Testis (tissue), 2 donors: ENCODE measurements at regions not wholly inside any gene's neighbourhood (a gene's known extent, or its start where the extent isn't known, plus 50 kb on each side); places are given as distances from the start of the nearest gene placed in this dataset.

Source experiments
- DNase-seq: peaks from one replicate; pipeline ENCODE4 v3.0.0-alpha.2; 2019
- H3K27ac ChIP-seq, 2 donors: fragments of 200-600 bp; sonication (generic); one replicate each; pipeline ENCODE4 v1.5.1; 2019
- H3K27me3 ChIP-seq: fragments of 200-600 bp; sonication (generic); one replicate; pipeline ENCODE4 v1.5.1; 2019
- H3K36me3 ChIP-seq: fragments of 200-600 bp; sonication (generic); one replicate; pipeline ENCODE4 v1.5.1; 2017; ENCODE audit warnings: low read depth; ENCODE audit errors: missing control alignments
- H3K4me1 ChIP-seq: fragments of 200-600 bp; sonication (generic); one replicate; pipeline ENCODE4 v1.5.1; 2019
- H3K4me3 ChIP-seq, 2 donors: fragments of 200-600 bp; sonication (generic); one replicate each; pipeline ENCODE4 v1.5.1; 2017 to 2019
- H3K9me3 ChIP-seq: fragments of 200-600 bp; sonication (generic); one replicate; pipeline ENCODE4 v1.5.1; 2017
- POLR2A ChIP-seq: fragments of 450-650 bp; IDR thresholded peaks from one replicate; pipeline ENCODE4 v1.6.1; 2017; ENCODE audit warnings: antibody characterized with exemption, mild to moderate bottlenecking, moderate library complexity
- WGBS, 2 donors: methylation state at CpG; one replicate each; pipeline ENCODE4 v1.1.5; 2018; 5-methylcytosine and 5-hydroxymethylcytosine counted together
- intact Hi-C: fragments of 100-400 bp; cut with DNase I; formaldehyde crosslinking; loops from one replicate; pipeline ENCODE4 v1.15.1; 2023; ENCODE audit warnings: low total_unique reads
- TF ChIP-seq, protein P1 (sequence below), 3 experiments: fragments of 450-650 bp in 2 of 3; fragments of 200-600 bp in 1 of 3; sonication (generic) in 1 of 3; IDR thresholded peaks; one replicate each; pipeline ENCODE4 v1.5.1; 2016 to 2019; ENCODE audit warnings: antibody characterized with exemption in 3 of 3, mild to moderate bottlenecking in 2 of 3, moderate library complexity in 1 of 3

DNA sequence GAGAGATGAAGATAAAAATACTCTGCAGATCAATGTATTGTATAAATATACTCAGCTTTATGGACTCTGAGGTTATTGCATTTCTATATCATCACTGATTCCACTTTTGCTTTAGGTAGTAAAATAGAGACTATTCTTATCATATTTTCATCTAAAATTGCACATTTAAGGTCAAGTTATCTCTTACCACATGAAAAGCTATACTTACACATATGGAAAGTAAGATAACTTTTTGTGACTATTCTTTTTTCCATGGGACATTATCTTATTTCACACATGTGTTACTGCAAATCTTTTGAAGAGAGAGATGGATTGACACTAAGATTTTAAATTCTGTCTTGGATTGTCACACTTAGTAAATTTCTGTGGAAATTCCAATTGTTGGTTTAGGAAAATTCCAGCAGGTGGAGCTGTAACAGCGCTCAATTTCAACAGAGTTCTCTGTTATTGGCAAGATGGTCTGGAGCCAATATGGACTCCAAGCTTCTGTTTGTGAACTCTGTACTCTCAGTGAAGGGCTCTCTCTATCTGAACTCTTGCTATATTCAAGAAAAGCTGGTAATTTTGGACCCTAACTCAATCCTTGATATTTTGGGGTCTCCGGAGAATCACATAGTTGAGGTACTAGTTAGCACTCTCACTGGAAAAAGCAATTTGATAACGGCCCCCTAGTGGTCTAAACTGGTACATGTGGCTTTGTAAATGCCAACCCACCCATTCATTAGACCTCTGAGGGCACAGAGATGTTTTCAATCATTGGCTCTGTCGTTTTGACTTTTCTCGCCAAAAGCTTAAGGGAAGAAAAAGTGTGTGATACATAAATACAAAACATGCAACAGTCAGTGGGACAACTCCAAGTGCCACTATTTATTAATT lies 429.7 kb downstream of the ETS1 start:
- Histone ChIP-seq H3K27me3 (no peaks in the 10 kb centered on the region), H3K27ac (no peak overlapping the region), H3K9me3 (no peaks in the 10 kb centered on the region), H3K36me3 (no peaks in the 10 kb centered on the region), H3K4me1 (no peaks in the 10 kb centered on the region), H3K4me3 (no peak overlapping the region)
- 15 to 28% methylated on average over 5 of the region's 5 CpGs for WGBS, 2 donors
- peak; percentile 76 for DNase-seq
- TF ChIP-seq POLR2A: no peak
- TF ChIP-seq, protein P1, sequence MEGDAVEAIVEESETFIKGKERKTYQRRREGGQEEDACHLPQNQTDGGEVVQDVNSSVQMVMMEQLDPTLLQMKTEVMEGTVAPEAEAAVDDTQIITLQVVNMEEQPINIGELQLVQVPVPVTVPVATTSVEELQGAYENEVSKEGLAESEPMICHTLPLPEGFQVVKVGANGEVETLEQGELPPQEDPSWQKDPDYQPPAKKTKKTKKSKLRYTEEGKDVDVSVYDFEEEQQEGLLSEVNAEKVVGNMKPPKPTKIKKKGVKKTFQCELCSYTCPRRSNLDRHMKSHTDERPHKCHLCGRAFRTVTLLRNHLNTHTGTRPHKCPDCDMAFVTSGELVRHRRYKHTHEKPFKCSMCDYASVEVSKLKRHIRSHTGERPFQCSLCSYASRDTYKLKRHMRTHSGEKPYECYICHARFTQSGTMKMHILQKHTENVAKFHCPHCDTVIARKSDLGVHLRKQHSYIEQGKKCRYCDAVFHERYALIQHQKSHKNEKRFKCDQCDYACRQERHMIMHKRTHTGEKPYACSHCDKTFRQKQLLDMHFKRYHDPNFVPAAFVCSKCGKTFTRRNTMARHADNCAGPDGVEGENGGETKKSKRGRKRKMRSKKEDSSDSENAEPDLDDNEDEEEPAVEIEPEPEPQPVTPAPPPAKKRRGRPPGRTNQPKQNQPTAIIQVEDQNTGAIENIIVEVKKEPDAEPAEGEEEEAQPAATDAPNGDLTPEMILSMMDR (IDR thresholded peaks at IDR 0.05): peak; percentile 73 to 94 (median 85)
- intact Hi-C loops: loop anchor here (10.0 kb wide), 1 partner anchor 677 kb away; no protein-coding TSS in a partner anchor

DNA sequence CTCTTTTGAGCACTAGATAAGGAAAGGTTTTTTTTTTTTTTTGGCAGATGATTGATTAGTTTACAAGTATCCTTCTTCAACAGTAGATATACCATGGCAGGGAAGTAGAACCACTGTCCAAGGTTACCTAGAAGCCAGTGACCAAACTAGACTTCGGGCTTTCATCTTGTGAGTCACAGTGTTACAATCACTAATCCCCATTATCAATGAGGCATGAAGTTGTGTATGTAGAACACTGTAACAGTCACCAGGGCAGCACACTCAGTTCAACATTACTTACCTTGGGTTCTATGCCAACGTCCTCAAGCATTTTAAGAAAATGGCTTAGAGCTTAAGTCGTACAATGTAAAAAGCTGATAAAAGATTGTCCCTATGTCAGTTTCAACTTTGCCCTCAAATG lies 430.9 kb downstream of the ETS1 start:
- Histone ChIP-seq H3K27ac (no peak overlapping the region), H3K36me3 (no peaks in the 10 kb centered on the region), H3K9me3 (no peaks in the 10 kb centered on the region), H3K4me3 (no peak overlapping the region), H3K4me1 (no peaks in the 10 kb centered on the region), H3K27me3 (no peaks in the 10 kb centered on the region)
- WGBS, 2 donors: 90 to 92% methylated on average over 3 of the region's 3 CpGs
- no peak for DNase-seq
- no peak for TF ChIP-seq POLR2A
- TF ChIP-seq, protein P1 (IDR thresholded peaks at IDR 0.05): no peak
- intact Hi-C loops: loop anchor here (10.0 kb wide), 1 partner anchor 678 kb away; no protein-coding TSS in a partner anchor

DNA sequence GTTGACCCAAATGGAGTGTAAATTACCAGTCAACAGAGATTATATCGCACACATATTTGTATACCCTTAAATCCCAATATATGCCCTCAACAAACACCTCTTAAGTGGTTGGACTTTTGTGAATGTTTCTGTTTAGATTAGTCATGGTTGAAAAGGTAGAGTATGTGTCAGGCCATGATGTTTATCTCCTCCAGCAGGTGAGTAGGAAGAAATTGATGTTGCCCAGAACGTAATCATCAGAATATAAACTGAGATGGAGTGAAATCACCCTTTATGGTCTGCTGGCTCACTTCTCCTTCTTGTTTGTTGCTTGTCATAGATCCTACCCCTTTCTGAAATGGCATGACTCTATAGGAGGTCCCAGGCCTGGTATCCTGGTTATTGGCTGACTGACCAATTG lies 431.8 kb downstream of the ETS1 start:
- no peak for DNase-seq
- 90 to 97% methylated on average over 2 of the region's 2 CpGs for WGBS, 2 donors
- H3K4me3 ChIP-seq: no peak overlapping the region
- H3K36me3 ChIP-seq: no peaks in the 10 kb centered on the region
- H3K27me3 ChIP-seq: no peaks in the 10 kb centered on the region
- no peaks in the 10 kb centered on the region for H3K9me3 ChIP-seq
- TF ChIP-seq POLR2A: no peak
- TF ChIP-seq, protein P1 (IDR thresholded peaks at IDR 0.05): no peak
- H3K27ac ChIP-seq: no peak overlapping the region
- intact Hi-C loops: loop anchor here (10.0 kb wide), 1 partner anchor 679 kb away; no protein-coding TSS in a partner anchor
- no peaks in the 10 kb centered on the region for H3K4me1 ChIP-seq

GRCh38 chr11:128153697-128154048 lies 433.7 kb downstream of the ETS1 start:
- no peak for DNase-seq
- Histone ChIP-seq H3K4me1 (no peaks in the 10 kb centered on the region), H3K4me3 (no peak overlapping the region), H3K27me3 (no peaks in the 10 kb centered on the region), H3K36me3 (no peaks in the 10 kb centered on the region), H3K27ac (no peak overlapping the region), H3K9me3 (no peaks in the 10 kb centered on the region)
- no peak for TF ChIP-seq POLR2A
- TF ChIP-seq, protein P1 (IDR thresholded peaks at IDR 0.05): no peak
- 76 to 80% methylated on average over 4 of the region's 4 CpGs for WGBS, 2 donors
- intact Hi-C loops: loop anchor here (10.0 kb wide), 1 partner anchor 681 kb away; no protein-coding TSS in a partner anchor
